ENCODE measurements at regions not wholly inside any gene's neighbourhood (a gene's known extent, or its start where the extent isn't known, plus 50 kb on each side); places are given as distances from the start of the nearest gene placed in this dataset.

- no peak for DNase-seq
These were observed 180.0 kb upstream of the LHX5 start for GRCh38 chr12:113651662-113652061.

- no peak for DNase-seq
These were observed 178.8 kb upstream of the LHX5 start for GRCh38 chr12:113650476-113650875.

GRCh38 chr12:113649256-113649830 lies 177.7 kb upstream of the LHX5 start:
- no peak for DNase-seq

GRCh38 chr12:113647048-113647447 lies 175.4 kb upstream of the LHX5 start:
- DNase-seq, result peak in 1 of 2 experiments; percentile 33

GRCh38 chr12:113645603-113646002 lies 173.9 kb upstream of the LHX5 start:
- DNase-seq, result no peak

GRCh38 chr12:113645183-113645582 lies 173.5 kb upstream of the LHX5 start:
- no peak for DNase-seq

- no peak for DNase-seq
These were observed 171.7 kb upstream of the LHX5 start for GRCh38 chr12:113643177-113643974.

- no peak for DNase-seq
These were observed 171.0 kb upstream of the LHX5 start for GRCh38 chr12:113642672-113643071.

GRCh38 chr12:113642216-113642615 lies 170.5 kb upstream of the LHX5 start:
- no peak for DNase-seq

GRCh38 chr12:113641426-113642030 lies 169.9 kb upstream of the LHX5 start:
- DNase-seq, result no peak

GRCh38 chr12:113640837-113641236 lies 169.2 kb upstream of the LHX5 start:
- DNase-seq, result no peak

- no peak for DNase-seq
These were observed 167.8 kb upstream of the LHX5 start for GRCh38 chr12:113639474-113639873.

GRCh38 chr12:113638460-113638775 lies 166.7 kb upstream of the LHX5 start:
- DNase-seq, result no peak

- no peak for DNase-seq
These were observed 163.3 kb upstream of the LHX5 start for GRCh38 chr12:113634982-113635381.

- no peak for DNase-seq
These were observed 162.8 kb upstream of the LHX5 start for GRCh38 chr12:113634474-113634873.

- DNase-seq, result no peak
These were observed 162.1 kb upstream of the LHX5 start for GRCh38 chr12:113633678-113634332.

- DNase-seq, result no peak
These were observed 159.0 kb upstream of the LHX5 start for GRCh38 chr12:113630625-113631024.

- no peak for DNase-seq
These were observed 153.8 kb upstream of the LHX5 start for GRCh38 chr12:113625499-113625898.

GRCh38 chr12:113622410-113622809 lies 150.7 kb upstream of the LHX5 start:
- no peak for DNase-seq

GRCh38 chr12:113620437-113620976 lies 148.8 kb upstream of the LHX5 start:
- DNase-seq, result no peak

GRCh38 chr12:113619202-113619601 lies 147.5 kb upstream of the LHX5 start:
- DNase-seq, result no peak

- DNase-seq, result no peak
These were observed 141.7 kb upstream of the LHX5 start for GRCh38 chr12:113613414-113613813.

GRCh38 chr12:113612793-113613192 lies 141.1 kb upstream of the LHX5 start:
- no peak for DNase-seq
